ENCODE measurements at regions not wholly inside any gene's neighbourhood (a gene's known extent, or its start where the extent isn't known, plus 50 kb on each side); places are given as distances from the start of the nearest gene placed in this dataset.

GRCh38 chr13:39960191-39960590 lies 304.7 kb downstream of the COG6 start:
- H3K27me3 ChIP-seq (ENCODE audit: control insufficient read depth, insufficient read depth, low read length): no peaks in the 10 kb centered on the region
- H3K36me3 ChIP-seq (ENCODE audit: control insufficient read depth, low read depth, low read length): no peaks in the 10 kb centered on the region
- no peaks in the 10 kb centered on the region for H3K9me3 ChIP-seq (ENCODE audit: control insufficient read depth, low read depth, low read length)
- no peak overlapping the region for H3K27ac ChIP-seq (ENCODE audit: low read length)
- no peaks in the 10 kb centered on the region for H3K4me1 ChIP-seq (ENCODE audit: control insufficient read depth, low read depth, low read length)
- no peak overlapping the region for H3K4me3 ChIP-seq (ENCODE audit: low read length)
- H3K9ac ChIP-seq (ENCODE audit: low read length): no peak overlapping the region

GRCh38 chr13:39961036-39961435 lies 305.6 kb downstream of the COG6 start:
- no peak overlapping the region for H3K4me3 ChIP-seq (ENCODE audit: low read length)
- no peaks in the 10 kb centered on the region for H3K9me3 ChIP-seq (ENCODE audit: control insufficient read depth, low read depth, low read length)
- H3K4me1 ChIP-seq (ENCODE audit: control insufficient read depth, low read depth, low read length): no peaks in the 10 kb centered on the region
- H3K27me3 ChIP-seq (ENCODE audit: control insufficient read depth, insufficient read depth, low read length): no peaks in the 10 kb centered on the region
- H3K27ac ChIP-seq (ENCODE audit: low read length): no peak overlapping the region
- no peaks in the 10 kb centered on the region for H3K36me3 ChIP-seq (ENCODE audit: control insufficient read depth, low read depth, low read length)
- no peak overlapping the region for H3K9ac ChIP-seq (ENCODE audit: low read length)

- no peaks in the 10 kb centered on the region for H3K36me3 ChIP-seq (ENCODE audit: control insufficient read depth, low read depth, low read length)
- no peak overlapping the region for H3K9ac ChIP-seq (ENCODE audit: low read length)
- no peaks in the 10 kb centered on the region for H3K9me3 ChIP-seq (ENCODE audit: control insufficient read depth, low read depth, low read length)
- no peaks in the 10 kb centered on the region for H3K27me3 ChIP-seq (ENCODE audit: control insufficient read depth, insufficient read depth, low read length)
- H3K27ac ChIP-seq (ENCODE audit: low read length): no peak overlapping the region
- no peak overlapping the region for H3K4me3 ChIP-seq (ENCODE audit: low read length)
- H3K4me1 ChIP-seq (ENCODE audit: control insufficient read depth, low read depth, low read length): no peaks in the 10 kb centered on the region
These were observed 308.1 kb downstream of the COG6 start for GRCh38 chr13:39963612-39964011.

- H3K9me3 ChIP-seq (ENCODE audit: control insufficient read depth, low read depth, low read length): no peaks in the 10 kb centered on the region
- H3K27ac ChIP-seq (ENCODE audit: low read length): no peak overlapping the region
- no peaks in the 10 kb centered on the region for H3K27me3 ChIP-seq (ENCODE audit: control insufficient read depth, insufficient read depth, low read length)
- H3K9ac ChIP-seq (ENCODE audit: low read length): no peak overlapping the region
- H3K36me3 ChIP-seq (ENCODE audit: control insufficient read depth, low read depth, low read length): no peaks in the 10 kb centered on the region
- H3K4me3 ChIP-seq (ENCODE audit: low read length): no peak overlapping the region
- no peaks in the 10 kb centered on the region for H3K4me1 ChIP-seq (ENCODE audit: control insufficient read depth, low read depth, low read length)
These were observed 309.8 kb downstream of the COG6 start for GRCh38 chr13:39965309-39965708.

- Histone ChIP-seq H3K36me3 (ENCODE audit: control insufficient read depth, low read depth, low read length) (no peaks in the 10 kb centered on the region), H3K9me3 (ENCODE audit: control insufficient read depth, low read depth, low read length) (no peaks in the 10 kb centered on the region), H3K4me3 (ENCODE audit: low read length) (no peak overlapping the region), H3K9ac (ENCODE audit: low read length) (no peak overlapping the region), H3K4me1 (ENCODE audit: control insufficient read depth, low read depth, low read length) (no peaks in the 10 kb centered on the region), H3K27ac (ENCODE audit: low read length) (no peak overlapping the region), H3K27me3 (ENCODE audit: control insufficient read depth, insufficient read depth, low read length) (no peaks in the 10 kb centered on the region)
These were observed 311.9 kb downstream of the COG6 start for GRCh38 chr13:39967199-39967959.

GRCh38 chr13:39968646-39969475 lies 313.4 kb downstream of the COG6 start:
- no peaks in the 10 kb centered on the region for H3K27me3 ChIP-seq (ENCODE audit: control insufficient read depth, insufficient read depth, low read length)
- no peak overlapping the region for H3K9ac ChIP-seq (ENCODE audit: low read length)
- H3K4me3 ChIP-seq (ENCODE audit: low read length): no peak overlapping the region
- no peaks in the 10 kb centered on the region for H3K9me3 ChIP-seq (ENCODE audit: control insufficient read depth, low read depth, low read length)
- no peaks in the 10 kb centered on the region for H3K4me1 ChIP-seq (ENCODE audit: control insufficient read depth, low read depth, low read length)
- no peak overlapping the region for H3K27ac ChIP-seq (ENCODE audit: low read length)
- H3K36me3 ChIP-seq (ENCODE audit: control insufficient read depth, low read depth, low read length): no peaks in the 10 kb centered on the region

DNA sequence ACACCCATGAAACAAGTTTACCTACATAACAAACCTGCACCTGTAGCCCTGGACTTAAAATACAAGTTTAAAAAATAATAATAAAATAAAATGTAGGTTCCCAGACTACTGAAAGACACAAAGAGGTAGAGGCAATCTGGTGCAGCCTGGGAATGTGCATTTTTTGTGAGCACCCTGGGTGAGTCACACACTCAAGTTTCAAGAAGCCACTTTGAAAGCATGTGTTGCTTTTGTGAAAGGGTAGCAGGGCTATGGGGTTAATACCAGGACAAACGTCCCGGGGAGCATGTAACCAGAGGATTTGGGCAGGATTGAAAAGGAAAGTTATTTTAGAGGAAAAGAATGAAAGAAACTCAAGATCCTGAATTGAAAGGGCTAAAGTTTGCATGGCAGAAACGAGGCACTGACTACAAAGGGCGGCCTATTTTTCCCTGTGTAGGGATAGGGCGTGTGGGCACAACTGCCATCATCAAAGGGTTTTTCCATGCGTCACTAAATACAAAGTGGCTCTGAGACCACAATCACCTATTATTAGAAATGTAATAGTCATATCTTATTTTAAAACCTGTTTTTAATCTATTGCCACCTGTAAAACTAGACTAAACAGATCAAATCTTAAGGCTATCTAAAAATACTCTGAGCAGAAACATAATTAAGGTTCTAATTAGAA lies 314.9 kb downstream of the COG6 start:
- Histone ChIP-seq H3K4me1 (ENCODE audit: control insufficient read depth, low read depth, low read length) (no peaks in the 10 kb centered on the region), H3K36me3 (ENCODE audit: control insufficient read depth, low read depth, low read length) (no peaks in the 10 kb centered on the region), H3K27ac (ENCODE audit: low read length) (no peak overlapping the region), H3K4me3 (ENCODE audit: low read length) (no peak overlapping the region), H3K27me3 (ENCODE audit: control insufficient read depth, insufficient read depth, low read length) (no peaks in the 10 kb centered on the region), H3K9me3 (ENCODE audit: control insufficient read depth, low read depth, low read length) (no peaks in the 10 kb centered on the region), H3K9ac (ENCODE audit: low read length) (no peak overlapping the region)

DNA sequence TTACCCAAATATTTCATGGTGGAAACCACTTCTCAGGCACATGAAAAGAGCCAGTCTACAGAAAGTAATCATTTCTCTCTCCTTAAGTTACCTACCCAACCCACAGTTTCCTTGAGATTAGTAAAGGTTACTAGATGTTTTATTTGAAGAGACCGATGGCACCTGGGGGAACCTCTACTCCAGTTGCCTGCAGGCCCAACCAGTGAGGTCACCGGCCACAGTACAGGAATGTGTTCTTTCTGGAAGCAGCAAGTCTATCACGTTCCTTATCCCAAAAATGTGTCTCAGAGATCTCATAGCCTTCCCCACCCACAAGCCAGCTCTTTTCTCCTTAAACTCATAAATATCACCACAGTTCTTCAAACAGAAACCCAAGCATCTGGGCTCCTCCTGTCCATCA lies 316.1 kb downstream of the COG6 start:
- Histone ChIP-seq H3K4me1 (ENCODE audit: control insufficient read depth, low read depth, low read length) (no peaks in the 10 kb centered on the region), H3K27me3 (ENCODE audit: control insufficient read depth, insufficient read depth, low read length) (no peaks in the 10 kb centered on the region), H3K27ac (ENCODE audit: low read length) (no peak overlapping the region), H3K9me3 (ENCODE audit: control insufficient read depth, low read depth, low read length) (no peaks in the 10 kb centered on the region), H3K4me3 (ENCODE audit: low read length) (no peak overlapping the region), H3K36me3 (ENCODE audit: control insufficient read depth, low read depth, low read length) (no peaks in the 10 kb centered on the region), H3K9ac (ENCODE audit: low read length) (no peak overlapping the region)

- Histone ChIP-seq H3K27me3 (ENCODE audit: control insufficient read depth, insufficient read depth, low read length) (no peaks in the 10 kb centered on the region), H3K9me3 (ENCODE audit: control insufficient read depth, low read depth, low read length) (no peaks in the 10 kb centered on the region), H3K27ac (ENCODE audit: low read length) (no peak overlapping the region), H3K36me3 (ENCODE audit: control insufficient read depth, low read depth, low read length) (no peaks in the 10 kb centered on the region), H3K9ac (ENCODE audit: low read length) (no peak overlapping the region), H3K4me3 (ENCODE audit: low read length) (no peak overlapping the region), H3K4me1 (ENCODE audit: control insufficient read depth, low read depth, low read length) (no peaks in the 10 kb centered on the region)
These were observed 321.0 kb downstream of the COG6 start for GRCh38 chr13:39976481-39976880.

GRCh38 chr13:39981056-39981455 lies 325.6 kb downstream of the COG6 start:
- Histone ChIP-seq H3K27me3 (ENCODE audit: control insufficient read depth, insufficient read depth, low read length) (no peaks in the 10 kb centered on the region), H3K9me3 (ENCODE audit: control insufficient read depth, low read depth, low read length) (no peaks in the 10 kb centered on the region), H3K4me3 (ENCODE audit: low read length) (no peak overlapping the region), H3K27ac (ENCODE audit: low read length) (no peak overlapping the region), H3K36me3 (ENCODE audit: control insufficient read depth, low read depth, low read length) (no peaks in the 10 kb centered on the region), H3K9ac (ENCODE audit: low read length) (no peak overlapping the region), H3K4me1 (ENCODE audit: control insufficient read depth, low read depth, low read length) (no peaks in the 10 kb centered on the region)

DNA sequence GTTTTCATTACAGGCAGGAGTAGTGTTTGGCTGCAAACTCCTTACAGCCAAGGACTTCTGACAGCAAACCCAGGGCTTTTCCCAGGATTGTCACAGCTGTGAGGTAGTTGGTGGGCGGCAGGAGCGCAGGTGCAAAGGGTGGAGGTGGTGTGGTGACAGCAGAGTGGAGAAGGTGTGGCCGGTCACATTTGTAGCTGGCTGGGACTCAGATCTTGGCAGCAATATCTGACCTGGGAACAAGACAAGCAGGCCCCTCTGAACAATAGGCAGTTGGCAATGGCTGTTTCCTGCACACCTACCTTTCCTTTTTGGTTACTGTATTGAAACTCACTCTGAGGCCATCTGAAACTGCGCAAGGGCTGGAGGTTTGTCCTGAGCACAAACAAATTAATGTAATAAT lies 327.3 kb downstream of the COG6 start:
- H3K36me3 ChIP-seq (ENCODE audit: control insufficient read depth, low read depth, low read length): no peaks in the 10 kb centered on the region
- no peak overlapping the region for H3K27ac ChIP-seq (ENCODE audit: low read length)
- H3K4me1 ChIP-seq (ENCODE audit: control insufficient read depth, low read depth, low read length): no peaks in the 10 kb centered on the region
- no peaks in the 10 kb centered on the region for H3K27me3 ChIP-seq (ENCODE audit: control insufficient read depth, insufficient read depth, low read length)
- H3K9me3 ChIP-seq (ENCODE audit: control insufficient read depth, low read depth, low read length): no peaks in the 10 kb centered on the region
- H3K4me3 ChIP-seq (ENCODE audit: low read length): no peak overlapping the region
- H3K9ac ChIP-seq (ENCODE audit: low read length): no peak overlapping the region
